Umbilical cord (tissue), 1 donor: ENCODE measurements at regions not wholly inside any gene's neighbourhood (a gene's known extent, or its start where the extent isn't known, plus 50 kb on each side); places are given as distances from the start of the nearest gene placed in this dataset.

Source experiments
- DNase-seq: peaks from one replicate; pipeline ENCODE4 v3.0.0-alpha.2; 2015; ENCODE audit warnings: low spot score

- DNase-seq = no peak
Measured at GRCh38 chr11:15765530-15765929, 590.8 kb downstream of the SOX6 start.

DNA sequence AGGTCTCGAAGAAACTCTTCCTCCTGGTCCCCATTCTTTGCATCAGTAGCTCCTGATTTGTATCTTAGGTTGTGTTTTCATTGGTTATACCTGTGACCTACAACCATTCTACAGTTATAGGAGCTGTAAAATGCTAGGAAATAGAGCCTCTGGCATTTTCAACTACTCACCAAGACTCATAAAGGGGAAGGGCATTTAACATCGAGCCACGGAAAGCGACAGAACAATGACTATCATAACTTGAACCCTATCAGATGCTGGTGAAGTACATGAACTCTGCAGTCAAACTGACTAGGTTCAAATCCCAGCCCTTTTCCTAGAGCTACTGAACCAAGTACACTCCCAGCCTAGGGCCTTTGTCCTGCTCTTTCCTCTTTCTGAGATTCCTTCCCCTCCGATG is 588.0 kb downstream of the SOX6 start:
- DNase-seq = no peak

GRCh38 chr11:15769203-15769602 is 587.1 kb downstream of the SOX6 start:
- peak; percentile 59 for DNase-seq

- DNase-seq = no peak
Measured at GRCh38 chr11:15770798-15771414, 585.4 kb downstream of the SOX6 start.

GRCh38 chr11:15772547-15772946 is 583.8 kb downstream of the SOX6 start:
- DNase-seq = no peak

DNA sequence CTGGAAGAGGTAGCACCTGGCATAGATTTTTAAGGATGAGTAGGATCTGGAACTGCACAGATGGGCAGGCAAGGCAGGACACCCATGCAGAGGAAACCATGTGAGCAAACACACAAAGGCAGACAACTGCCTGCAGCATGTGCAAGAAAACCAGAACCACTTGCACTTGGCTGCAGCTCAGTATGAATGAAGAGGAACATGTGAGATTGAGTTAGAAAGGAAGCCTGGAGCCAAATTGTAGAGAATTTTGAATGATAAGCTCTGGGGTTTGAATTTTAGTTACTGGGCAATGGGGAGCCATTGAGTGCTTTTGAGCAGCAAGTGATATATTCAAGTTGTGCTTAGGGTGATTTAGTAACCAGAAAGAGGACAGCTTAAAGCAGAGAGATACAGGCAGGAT is 583.4 kb downstream of the SOX6 start:
- DNase-seq = no peak

GRCh38 chr11:15773476-15774387 is 582.6 kb downstream of the SOX6 start:
- DNase-seq = no peak

DNA sequence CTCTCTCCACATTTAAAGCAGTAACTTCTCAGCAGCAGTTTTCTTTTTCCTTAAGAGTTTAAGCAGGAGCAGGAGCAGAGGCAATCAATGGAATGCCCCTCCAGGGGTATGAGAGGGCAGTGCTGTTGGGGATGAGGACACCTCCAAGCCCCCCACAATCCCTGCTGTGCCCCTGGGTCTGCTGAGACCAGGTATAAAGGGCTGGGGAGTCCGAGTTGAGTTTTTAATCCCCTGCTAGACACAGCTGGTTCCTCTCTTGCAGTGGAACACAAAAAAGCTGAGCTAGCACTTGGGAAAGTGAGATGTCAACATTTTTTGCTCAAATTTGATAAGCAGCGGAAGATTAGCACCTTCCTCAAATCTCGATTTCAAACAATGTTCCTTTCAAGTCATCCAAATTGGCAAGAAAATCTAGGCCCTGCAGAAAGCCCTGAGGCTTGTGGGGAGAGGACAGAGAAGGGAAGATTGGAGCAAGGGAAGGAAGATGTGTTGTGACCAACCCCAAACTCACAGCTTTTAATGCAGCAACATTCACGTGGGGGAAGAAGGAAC is 581.9 kb downstream of the SOX6 start:
- peak; percentile 52 for DNase-seq

DNA sequence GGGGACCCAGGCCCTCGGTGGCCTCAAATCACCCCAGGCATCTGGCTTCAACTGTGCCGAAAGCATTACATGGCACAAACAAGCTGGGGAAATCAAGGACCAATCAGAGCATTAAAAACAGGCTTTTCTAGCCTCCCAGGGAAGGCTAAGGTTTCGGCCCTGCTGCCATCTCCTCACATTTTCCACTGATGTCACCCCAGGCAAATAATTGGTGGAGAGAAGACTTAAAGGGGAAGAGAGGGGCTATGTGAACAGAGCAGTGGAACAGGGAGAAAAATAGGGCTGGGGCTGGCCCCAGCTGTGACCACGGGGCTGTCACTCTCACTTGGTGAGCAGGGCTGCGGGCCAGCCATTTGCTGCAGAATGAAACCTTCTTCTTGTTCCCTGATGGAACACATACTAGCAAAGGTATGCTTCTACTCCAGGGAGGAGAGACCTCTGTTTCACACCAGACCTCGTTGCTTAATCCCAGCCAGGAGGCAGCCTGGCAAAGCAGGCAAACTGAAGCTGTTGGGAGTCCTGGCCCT is 581.3 kb downstream of the SOX6 start:
- DNase-seq = peak; percentile 66

- DNase-seq = no peak
Measured at GRCh38 chr11:15775797-15776196, 580.5 kb downstream of the SOX6 start.

DNA sequence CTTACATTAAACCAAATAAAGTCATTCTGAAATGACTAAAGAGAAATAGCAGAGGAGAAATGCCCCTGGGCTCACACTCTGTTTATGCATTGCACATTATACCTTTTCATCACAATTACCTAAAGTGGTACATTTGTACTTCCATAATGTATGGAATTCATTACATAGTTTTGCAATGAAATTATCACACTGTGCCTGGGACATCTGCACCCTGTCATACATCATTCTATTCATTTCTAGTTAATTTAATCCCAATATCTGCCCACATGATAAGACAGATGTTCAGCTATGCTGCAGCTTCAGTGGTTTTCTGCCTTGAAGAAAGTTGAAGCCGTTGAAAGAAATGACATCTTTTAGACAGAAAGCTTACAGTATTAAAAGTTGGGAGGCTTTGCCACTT is 580.0 kb downstream of the SOX6 start:
- DNase-seq = no peak

GRCh38 chr11:15779518-15779917 is 576.8 kb downstream of the SOX6 start:
- no peak for DNase-seq

DNA sequence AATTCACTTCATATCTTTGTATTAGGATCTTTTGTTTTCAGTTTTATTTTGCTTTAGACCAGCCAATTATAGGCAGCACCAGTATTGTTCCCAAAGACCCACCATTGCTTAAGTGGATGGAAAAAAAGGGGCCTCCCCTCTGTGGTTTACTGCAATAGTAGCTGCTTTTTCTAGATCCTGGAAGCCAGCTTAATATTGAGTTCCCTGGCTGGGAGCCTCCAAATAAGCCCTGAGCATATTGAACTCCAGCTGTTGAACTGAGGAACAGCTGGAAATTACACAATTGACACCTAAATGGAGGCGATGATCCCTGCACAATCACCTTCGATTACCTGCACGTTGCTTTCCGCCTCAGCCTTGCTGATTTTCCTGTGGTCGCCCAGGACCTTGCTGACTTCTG is 576.0 kb downstream of the SOX6 start:
- DNase-seq = no peak

DNA sequence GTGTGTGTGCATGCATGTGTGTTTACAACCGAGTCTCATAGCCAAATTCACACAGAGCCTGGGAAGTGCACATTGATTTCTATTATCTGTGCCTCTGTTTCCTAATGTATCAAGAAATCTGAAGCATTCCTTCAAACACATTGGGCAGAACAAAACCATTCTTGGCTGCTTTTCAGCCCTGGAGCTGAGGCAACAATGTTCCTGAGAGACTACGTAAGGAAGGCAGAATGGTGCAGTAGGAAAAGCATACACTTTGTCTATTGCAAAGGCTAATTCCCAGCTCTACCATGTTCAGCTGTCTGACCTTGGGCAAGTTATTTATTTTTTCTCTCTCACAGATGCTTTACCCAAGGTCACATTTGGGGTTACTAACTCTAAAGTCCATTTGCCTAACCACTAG is 575.5 kb downstream of the SOX6 start:
- no peak for DNase-seq

GRCh38 chr11:15783619-15784018 is 572.7 kb downstream of the SOX6 start:
- DNase-seq = no peak

DNA sequence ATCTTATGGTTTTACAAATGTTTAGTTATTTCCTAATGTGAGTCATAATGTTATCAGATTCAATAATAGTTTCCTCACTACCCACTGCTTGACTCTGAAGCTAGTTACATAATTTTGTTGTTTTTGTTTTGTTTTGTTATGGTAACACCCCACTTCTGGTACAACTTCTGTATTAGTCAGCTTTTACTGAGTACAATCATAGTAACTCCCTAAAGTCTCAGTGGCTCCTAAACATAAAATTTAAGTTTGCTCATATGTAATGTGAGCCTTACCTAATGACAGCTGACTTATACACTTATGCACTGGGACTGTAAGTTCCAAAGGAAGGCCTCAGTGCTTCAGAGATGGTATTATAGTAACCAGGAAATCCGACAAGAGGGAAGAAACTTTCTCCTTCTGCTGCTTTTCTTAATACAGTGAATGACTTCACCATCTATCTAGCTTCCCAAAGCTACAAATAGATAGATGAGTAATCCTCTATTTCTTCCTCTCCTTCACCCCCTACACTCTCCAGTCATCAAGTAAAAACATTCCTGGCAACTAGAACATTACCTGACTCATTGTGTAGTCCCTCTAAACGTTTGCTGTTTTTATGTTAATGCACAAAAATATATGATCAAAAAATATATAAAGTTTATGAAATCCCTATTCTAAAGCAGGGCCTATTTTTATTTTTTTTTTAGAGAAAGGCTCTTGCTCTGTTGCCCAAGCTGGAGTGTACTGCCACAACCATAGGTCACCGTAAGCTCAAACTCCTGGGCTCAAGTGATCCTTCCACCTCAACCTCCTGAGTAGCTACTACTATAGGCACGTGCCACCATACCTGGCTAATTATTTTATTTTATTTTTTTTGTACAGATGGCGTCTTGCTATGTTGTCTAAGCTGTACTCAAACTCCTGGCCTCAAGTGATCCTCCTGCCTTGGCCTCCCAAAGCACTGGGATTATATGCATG is 563.0 kb downstream of the SOX6 start:
- DNase-seq = no peak

DNA sequence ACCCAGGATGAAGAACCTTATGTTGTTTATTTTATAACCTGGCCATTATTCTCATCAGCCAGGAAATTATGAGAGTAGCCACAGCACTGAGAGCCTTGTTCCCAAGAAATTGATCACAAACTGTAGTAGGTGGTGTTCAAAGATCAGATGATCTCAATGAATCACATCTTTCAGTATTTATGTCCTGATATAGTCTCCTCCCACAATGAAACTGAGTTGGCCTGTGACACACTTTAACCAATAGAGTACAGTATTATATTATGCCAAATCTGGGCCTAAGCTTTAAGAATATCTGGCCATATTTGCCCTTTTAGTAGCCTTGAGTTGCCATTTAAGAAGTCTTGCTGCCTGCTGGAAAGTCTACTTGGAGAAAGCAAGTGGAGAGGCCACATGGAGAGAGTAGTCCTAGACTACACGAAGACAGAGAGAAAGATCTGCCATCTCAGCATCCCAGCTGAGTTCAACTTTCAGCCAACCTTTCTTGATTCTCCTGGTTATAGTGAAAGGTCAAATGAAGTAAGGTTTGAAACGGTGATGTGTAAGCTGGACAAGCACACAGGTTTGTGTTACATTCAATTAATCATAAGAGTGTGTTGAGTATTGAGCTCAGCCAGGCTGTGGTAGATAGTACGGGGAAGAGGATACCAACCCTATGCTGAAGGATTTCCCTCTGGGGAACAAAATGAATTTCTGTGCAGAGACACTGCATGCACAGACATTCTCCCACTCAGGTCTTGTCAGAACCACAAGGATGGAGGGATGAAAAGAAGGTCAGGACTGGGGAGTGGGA is 561.8 kb downstream of the SOX6 start:
- DNase-seq = no peak

DNA sequence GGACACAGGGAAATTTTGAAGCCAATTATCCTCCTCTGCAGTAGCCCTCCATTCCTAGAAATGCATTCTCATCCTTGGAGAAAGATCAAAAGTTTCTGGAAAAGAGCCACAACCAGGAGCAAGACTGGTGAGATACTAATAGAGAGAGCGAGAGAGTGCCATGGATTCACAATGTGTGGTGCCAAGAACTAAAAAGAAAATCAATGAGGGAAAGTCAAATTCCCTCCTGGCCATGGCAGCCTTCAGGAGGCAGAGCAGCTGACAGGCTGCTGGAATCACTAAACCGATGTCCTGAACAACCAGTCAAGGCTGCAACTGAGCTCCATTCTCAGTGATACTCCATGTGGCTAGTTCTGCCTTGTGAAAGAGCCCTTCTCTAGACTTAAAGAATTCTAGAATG is 561.0 kb downstream of the SOX6 start:
- no peak for DNase-seq

- peak; percentile 38 for DNase-seq
Measured at GRCh38 chr11:15800111-15800800, 556.1 kb downstream of the SOX6 start.

DNA sequence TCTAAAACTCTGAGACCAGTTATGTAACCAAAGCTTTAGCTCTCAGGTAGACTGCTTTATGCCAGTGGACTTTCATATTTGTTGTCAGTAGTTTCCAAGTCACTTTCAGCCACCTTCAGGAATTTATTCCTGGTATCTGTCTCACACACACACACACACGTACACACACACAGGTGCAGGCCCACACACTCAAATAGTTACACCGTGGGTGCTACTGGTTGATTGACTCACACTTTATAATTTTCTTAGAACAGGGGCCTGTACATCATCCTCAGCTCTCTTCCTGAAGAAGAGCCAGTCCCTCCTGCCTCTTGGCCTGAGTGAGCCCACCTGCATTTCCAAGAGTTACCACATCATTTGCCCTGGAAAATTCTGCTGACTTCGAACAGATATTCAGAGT is 555.2 kb downstream of the SOX6 start:
- no peak for DNase-seq
